Neural progenitor cell (in vitro differentiated cells): ENCODE measurements at regions not wholly inside any gene's neighbourhood (a gene's known extent, or its start where the extent isn't known, plus 50 kb on each side); places are given as distances from the start of the nearest gene placed in this dataset.
A peak's percentile ranks its signal among the peaks of the same experiment; 100 is the strongest.

Experiments
- DNase-seq: peaks from one replicate; pipeline ENCODE4 v3.0.0-alpha.2; 2016; ENCODE audit warnings: low spot score
- H2AFZ ChIP-seq: fragments of 200-600 bp; sonication (generic); replicated peaks from 2 replicates; pipeline ENCODE4 v1.6.1; 2016; ENCODE audit warnings: antibody characterized with exemption
- H3F3A ChIP-seq: fragments of 200-600 bp; sonication (generic); 2 replicates; pipeline ENCODE4 v1.6.1; 2016; ENCODE audit warnings: antibody characterized with exemption, low read depth
- H3K27ac ChIP-seq: fragments of 200-600 bp; sonication (generic); 2 replicates; pipeline ENCODE4 v1.5.1; 2016; ENCODE audit warnings: mild to moderate bottlenecking
- H3K27me3 ChIP-seq: fragments of 200-600 bp; sonication (generic); 2 replicates; pipeline ENCODE4 v1.6.1; 2016; ENCODE audit warnings: mild to moderate bottlenecking, moderate library complexity
- H3K36me3 ChIP-seq: fragments of 200-600 bp; sonication (generic); 2 replicates; pipeline ENCODE4 v1.5.1; 2016
- H3K4me1 ChIP-seq: fragments of 200-600 bp; sonication (generic); 2 replicates; pipeline ENCODE4 v1.6.1; 2016; ENCODE audit warnings: mixed run types
- H3K4me2 ChIP-seq: fragments of 200-600 bp; sonication (generic); 2 replicates; pipeline ENCODE4 v1.6.1; 2016
- H3K4me3 ChIP-seq: fragments of 200-600 bp; sonication (generic); 2 replicates; pipeline ENCODE4 v1.5.1; 2016
- H3K79me2 ChIP-seq: fragments of 200-600 bp; sonication (generic); 2 replicates; pipeline ENCODE4 v1.6.1; 2016; ENCODE audit warnings: low read depth
- H3K9ac ChIP-seq: fragments of 200-600 bp; sonication (generic); 2 replicates; pipeline ENCODE4 v1.6.1; 2016
- H3K9me3 ChIP-seq: fragments of 200-600 bp; sonication (generic); 2 replicates; pipeline ENCODE4 v1.5.1; 2016; ENCODE audit warnings: low read depth
- H4K20me1 ChIP-seq: fragments of 200-600 bp; sonication (generic); 2 replicates; pipeline ENCODE4 v1.6.1; 2016; ENCODE audit warnings: low read depth
- H3K27ac Mint-ChIP-seq: 3 replicates; pipeline ENCODE4 v1.8.0; 2021; ENCODE audit warnings: mixed read lengths
- H3K27me3 Mint-ChIP-seq: 2 replicates; pipeline ENCODE4 v1.8.0; 2022; ENCODE audit warnings: low read depth, mild to moderate bottlenecking, inconsistent platforms, moderate library complexity, mixed read lengths; ENCODE audit not compliant: insufficient read depth
- H3K36me3 Mint-ChIP-seq: 3 replicates; pipeline ENCODE4 v1.8.0; 2021; ENCODE audit warnings: mixed read lengths
- H3K4me1 Mint-ChIP-seq: 3 replicates; pipeline ENCODE4 v1.8.0; 2021; ENCODE audit warnings: mixed read lengths
- H3K4me3 Mint-ChIP-seq: 3 replicates; pipeline ENCODE4 v1.8.0; 2021; ENCODE audit warnings: mild to moderate bottlenecking, moderate library complexity, mixed read lengths
- H3K9me3 Mint-ChIP-seq: 3 replicates; pipeline ENCODE4 v1.8.0; 2020; ENCODE audit warnings: mixed read lengths
- CTCF ChIP-seq: fragments of 200-600 bp; sonication (generic); IDR thresholded peaks from 2 replicates; pipeline ENCODE4 v1.5.1; 2017; ENCODE audit warnings: antibody characterized with exemption, mild to moderate bottlenecking
- EZH2 ChIP-seq: fragments of 200-600 bp; sonication (generic); IDR thresholded peaks from 2 replicates; pipeline ENCODE4 v1.6.1; 2017; ENCODE audit warnings: antibody characterized with exemption, mild to moderate bottlenecking, moderate library complexity
- EZH2phosphoT487 ChIP-seq: fragments of 200-600 bp; sonication (generic); IDR thresholded peaks from 2 replicates; pipeline ENCODE4 v1.6.1; 2017; ENCODE audit warnings: antibody characterized with exemption

GRCh38 chr1:209012443-209013196 is 570.9 kb upstream of the CAMK1G start:
- no peaks in the 10 kb centered on the region for H3K27me3 Mint-ChIP-seq
- no peak for DNase-seq
- Histone ChIP-seq H3K79me2 (no peaks in the 10 kb centered on the region), H3K36me3 (no peaks in the 10 kb centered on the region), H3K4me1 (no peaks in the 10 kb centered on the region), H3F3A (no peaks in the 10 kb centered on the region), H2AFZ (peak overlapping the region; percentile 17), H4K20me1 (no peaks in the 10 kb centered on the region), H3K27me3 (no peaks in the 10 kb centered on the region), H3K4me3 (no peak overlapping the region), H3K9ac (no peak overlapping the region), H3K9me3 (peaks cover 3% of the 10 kb centered on the region), H3K4me2 (no peak overlapping the region), H3K27ac (no peak overlapping the region)
- H3K4me3 Mint-ChIP-seq: no peak overlapping the region
- peaks cover 2% of the 10 kb centered on the region for H3K9me3 Mint-ChIP-seq
- H3K4me1 Mint-ChIP-seq: peaks cover 6% of the 10 kb centered on the region
- no peak overlapping the region for H3K27ac Mint-ChIP-seq
- TF ChIP-seq EZH2: no peak
- TF ChIP-seq CTCF: no peak
- TF ChIP-seq EZH2phosphoT487: no peak
- no peaks in the 10 kb centered on the region for H3K36me3 Mint-ChIP-seq

GRCh38 chr1:209015092-209015491 is 568.4 kb upstream of the CAMK1G start:
- Histone ChIP-seq H3F3A (no peaks in the 10 kb centered on the region), H2AFZ (no peak overlapping the region), H3K4me1 (no peaks in the 10 kb centered on the region), H4K20me1 (no peaks in the 10 kb centered on the region), H3K27ac (no peak overlapping the region), H3K36me3 (no peaks in the 10 kb centered on the region), H3K9me3 (peaks cover 3% of the 10 kb centered on the region), H3K79me2 (no peaks in the 10 kb centered on the region), H3K27me3 (no peaks in the 10 kb centered on the region), H3K4me3 (no peak overlapping the region), H3K9ac (no peak overlapping the region), H3K4me2 (no peak overlapping the region)
- Mint-ChIP-seq H3K36me3 (no peaks in the 10 kb centered on the region), H3K4me1 (peaks cover 6% of the 10 kb centered on the region), H3K27ac (no peak overlapping the region), H3K4me3 (no peak overlapping the region), H3K9me3 (peaks cover 18% of the 10 kb centered on the region), H3K27me3 (no peaks in the 10 kb centered on the region)
- no peak for DNase-seq
- TF ChIP-seq EZH2phosphoT487 (no peak), EZH2 (no peak), CTCF (no peak)

- Histone ChIP-seq H3K9me3 (peaks cover 3% of the 10 kb centered on the region), H3K36me3 (no peaks in the 10 kb centered on the region), H3F3A (no peaks in the 10 kb centered on the region), H4K20me1 (no peaks in the 10 kb centered on the region), H3K79me2 (no peaks in the 10 kb centered on the region), H3K9ac (no peak overlapping the region), H2AFZ (no peak overlapping the region), H3K4me2 (no peak overlapping the region), H3K4me1 (no peaks in the 10 kb centered on the region), H3K27me3 (no peaks in the 10 kb centered on the region), H3K27ac (no peak overlapping the region), H3K4me3 (no peak overlapping the region)
- peaks cover 2% of the 10 kb centered on the region for H3K36me3 Mint-ChIP-seq
- H3K9me3 Mint-ChIP-seq: peaks cover 27% of the 10 kb centered on the region
- no peaks in the 10 kb centered on the region for H3K4me1 Mint-ChIP-seq
- no peak overlapping the region for H3K4me3 Mint-ChIP-seq
- no peak for DNase-seq
- H3K27me3 Mint-ChIP-seq: peaks cover 2% of the 10 kb centered on the region
- no peak overlapping the region for H3K27ac Mint-ChIP-seq
- no peak for TF ChIP-seq EZH2phosphoT487
- TF ChIP-seq CTCF: no peak
- no peak for TF ChIP-seq EZH2
Observed at GRCh38 chr1:209021622-209022021, 561.9 kb upstream of the CAMK1G start.
